Hematopoietic multipotent progenitor cell treated with erythropoietin and hydrocortisone succinate and interleukin-3 and kit ligand, for 6 days (in vitro differentiated cells): ENCODE measurements at regions not wholly inside any gene's neighbourhood (a gene's known extent, or its start where the extent isn't known, plus 50 kb on each side); places are given as distances from the start of the nearest gene placed in this dataset.
"Not testable (repeated sequence)": the region's sequence is repeated elsewhere in the genome, so short reads cannot be mapped to it uniquely, and the experiment has no call there.

Experiments used
- DNase-seq: peaks from one replicate; pipeline ENCODE4 v3.0.0-alpha.2; 2015

- no peak for DNase-seq
These were observed 361.5 kb downstream of the RFC3 start for GRCh38 chr13:34179481-34179880.

- no peak for DNase-seq
These were observed 362.0 kb downstream of the RFC3 start for GRCh38 chr13:34179927-34180326.

GRCh38 chr13:34181256-34181655 is 363.3 kb downstream of the RFC3 start:
- not testable (repeated sequence) for DNase-seq

- DNase-seq: no peak
These were observed 372.0 kb downstream of the RFC3 start for GRCh38 chr13:34189946-34190345.

- DNase-seq: no peak
These were observed 383.3 kb downstream of the RFC3 start for GRCh38 chr13:34201050-34201913.

- no peak for DNase-seq
These were observed 389.4 kb downstream of the RFC3 start for GRCh38 chr13:34207334-34207733.

GRCh38 chr13:34207872-34208271 is 389.9 kb downstream of the RFC3 start:
- DNase-seq: no peak

GRCh38 chr13:34208336-34208735 is 390.4 kb downstream of the RFC3 start:
- DNase-seq: no peak

GRCh38 chr13:34210341-34210740 is 392.4 kb downstream of the RFC3 start:
- no peak for DNase-seq

- DNase-seq: no peak
These were observed 396.7 kb downstream of the RFC3 start for GRCh38 chr13:34214686-34215085.

- DNase-seq: no peak
These were observed 398.3 kb downstream of the RFC3 start for GRCh38 chr13:34216256-34216655.

GRCh38 chr13:34217343-34218025 is 399.5 kb downstream of the RFC3 start:
- DNase-seq: no peak

- no peak for DNase-seq
These were observed 406.0 kb downstream of the RFC3 start for GRCh38 chr13:34223984-34224383.

- no peak for DNase-seq
These were observed 406.9 kb downstream of the RFC3 start for GRCh38 chr13:34224877-34225276.

- DNase-seq: no peak
These were observed 412.3 kb downstream of the RFC3 start for GRCh38 chr13:34230271-34230670.

GRCh38 chr13:34241332-34241731 is 423.4 kb downstream of the RFC3 start:
- no peak for DNase-seq

- DNase-seq: no peak
These were observed 425.5 kb downstream of the RFC3 start for GRCh38 chr13:34243403-34243802.

- no peak for DNase-seq
These were observed 428.6 kb downstream of the RFC3 start for GRCh38 chr13:34246511-34246910.

- no peak for DNase-seq
These were observed 429.6 kb downstream of the RFC3 start for GRCh38 chr13:34247596-34247995.

- DNase-seq: no peak
These were observed 431.6 kb downstream of the RFC3 start for GRCh38 chr13:34249546-34250039.

- no peak for DNase-seq
These were observed 432.3 kb downstream of the RFC3 start for GRCh38 chr13:34250151-34250670.

GRCh38 chr13:34254366-34254765 is 436.4 kb downstream of the RFC3 start:
- no peak for DNase-seq

- no peak for DNase-seq
These were observed 437.8 kb downstream of the RFC3 start for GRCh38 chr13:34255711-34256110.

GRCh38 chr13:34256236-34256635 is 438.3 kb downstream of the RFC3 start:
- DNase-seq: no peak
